OCI-LY3 (cell line): ENCODE measurements at regions not wholly inside any gene's neighbourhood (a gene's known extent, or its start where the extent isn't known, plus 50 kb on each side); places are given as distances from the start of the nearest gene placed in this dataset.

Source experiments
- H2AFZ ChIP-seq: fragments of 200-600, 300-600 bp; shearing (Covaris generic); 2 replicates; pipeline ENCODE4 v1.6.0; 2014; ENCODE audit warnings: antibody characterized with exemption, low read depth, low read length
- H3K27ac ChIP-seq: fragments of 200-600, 300-600 bp; sonication (generic); 2 replicates; pipeline ENCODE4 v1.5.1; 2014; ENCODE audit warnings: mild to moderate bottlenecking, low read length, moderate library complexity, mixed read lengths
- H3K27me3 ChIP-seq: fragments of 200-600, 300-600 bp; sonication (generic); 2 replicates; pipeline ENCODE4 v1.6.1; 2014; ENCODE audit warnings: low read depth, low read length, mixed read lengths
- H3K36me3 ChIP-seq: fragments of 200-600, 300-600 bp; sonication (generic); replicated peaks from 2 replicates; pipeline ENCODE3; 2014; ENCODE audit warnings: low read depth, low read length, mixed read lengths
- H3K4me1 ChIP-seq: fragments of 300-600, 200-600 bp; sonication (generic); 2 replicates; pipeline ENCODE4 v1.6.1; 2014; ENCODE audit warnings: low read length, mixed read lengths
- H3K4me2 ChIP-seq: fragments of 200-600, 300-600 bp; sonication (generic); 2 replicates; pipeline ENCODE4 v1.6.1; 2014; ENCODE audit warnings: low read length, mixed read lengths
- H3K4me3 ChIP-seq: fragments of 300-600, 200-600 bp; sonication (generic); 2 replicates; pipeline ENCODE4 v1.5.1; 2014; ENCODE audit warnings: antibody characterized with exemption, mild to moderate bottlenecking, low read length, moderate library complexity
- H3K79me2 ChIP-seq: fragments of 300-600, 200-600 bp; shearing (Covaris generic); 2 replicates; pipeline ENCODE4 v1.6.1; 2014; ENCODE audit warnings: mild to moderate bottlenecking, low read length, mixed read lengths
- H3K9ac ChIP-seq: fragments of 300-600, 200-600 bp; shearing (Covaris generic); 2 replicates; pipeline ENCODE4 v1.6.0; 2014; ENCODE audit warnings: mild to moderate bottlenecking, low read length, moderate library complexity
- H3K9me3 ChIP-seq: fragments of 200-600, 300-600 bp; shearing (Covaris generic); 2 replicates; pipeline ENCODE4 v1.6.1; 2014; ENCODE audit warnings: low read length, mixed read lengths; ENCODE audit not compliant: insufficient read depth
- H4K20me1 ChIP-seq: fragments of 200-600, 300-600 bp; sonication (generic); 2 replicates; pipeline ENCODE4 v1.6.1; 2016; ENCODE audit warnings: low read length, mixed read lengths; ENCODE audit not compliant: insufficient read depth
- EZH2phosphoT487 ChIP-seq: fragments of 200-600 bp; shearing (Covaris generic); IDR thresholded peaks from 2 replicates; pipeline ENCODE4 v1.6.1; 2018; ENCODE audit warnings: antibody characterized with exemption, mixed run types, low read depth
- TF ChIP-seq, protein P1 (sequence below): fragments of 200-600, 300-600 bp; sonication (generic); IDR thresholded peaks from 2 replicates; pipeline ENCODE4 v1.5.1; 2014; ENCODE audit warnings: antibody characterized with exemption, low read length, low read depth

DNA sequence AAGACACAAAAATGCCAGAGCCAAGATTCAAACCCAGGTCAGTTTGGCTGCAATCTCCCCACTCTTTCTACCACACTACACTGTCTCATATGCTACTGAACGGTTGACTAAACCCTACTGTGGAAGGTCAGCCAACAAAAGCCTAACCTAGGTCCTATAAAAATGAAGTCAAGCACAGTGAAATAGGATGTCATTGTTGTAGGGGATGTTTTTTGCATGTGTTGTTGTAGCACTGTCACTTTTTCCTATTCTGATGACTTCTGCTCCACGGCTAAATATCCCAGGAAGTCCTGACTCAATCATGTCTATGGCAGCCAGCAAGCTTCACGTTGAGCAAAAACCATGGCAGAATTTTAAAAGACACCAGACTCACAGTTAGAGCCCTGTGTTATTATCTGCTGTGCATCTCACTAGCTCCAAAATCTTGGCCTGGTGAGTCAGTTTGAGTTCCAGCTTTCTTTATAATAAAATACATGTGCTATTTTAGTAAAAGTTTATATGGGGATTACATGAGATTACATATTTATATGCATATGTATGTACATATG lies 322.1 kb upstream of the NT5E start:
- H4K20me1 ChIP-seq: no peaks in the 10 kb centered on the region
- H3K4me1 ChIP-seq: 0 out of 2 replicates have a peak, but pooled peaks cover 3% of the 10 kb centered on the region
- H2AFZ ChIP-seq: no peak overlapping the region
- no peaks in the 10 kb centered on the region for H3K9me3 ChIP-seq
- no peak overlapping the region for H3K9ac ChIP-seq
- TF ChIP-seq, protein P1, sequence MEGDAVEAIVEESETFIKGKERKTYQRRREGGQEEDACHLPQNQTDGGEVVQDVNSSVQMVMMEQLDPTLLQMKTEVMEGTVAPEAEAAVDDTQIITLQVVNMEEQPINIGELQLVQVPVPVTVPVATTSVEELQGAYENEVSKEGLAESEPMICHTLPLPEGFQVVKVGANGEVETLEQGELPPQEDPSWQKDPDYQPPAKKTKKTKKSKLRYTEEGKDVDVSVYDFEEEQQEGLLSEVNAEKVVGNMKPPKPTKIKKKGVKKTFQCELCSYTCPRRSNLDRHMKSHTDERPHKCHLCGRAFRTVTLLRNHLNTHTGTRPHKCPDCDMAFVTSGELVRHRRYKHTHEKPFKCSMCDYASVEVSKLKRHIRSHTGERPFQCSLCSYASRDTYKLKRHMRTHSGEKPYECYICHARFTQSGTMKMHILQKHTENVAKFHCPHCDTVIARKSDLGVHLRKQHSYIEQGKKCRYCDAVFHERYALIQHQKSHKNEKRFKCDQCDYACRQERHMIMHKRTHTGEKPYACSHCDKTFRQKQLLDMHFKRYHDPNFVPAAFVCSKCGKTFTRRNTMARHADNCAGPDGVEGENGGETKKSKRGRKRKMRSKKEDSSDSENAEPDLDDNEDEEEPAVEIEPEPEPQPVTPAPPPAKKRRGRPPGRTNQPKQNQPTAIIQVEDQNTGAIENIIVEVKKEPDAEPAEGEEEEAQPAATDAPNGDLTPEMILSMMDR: no peak
- TF ChIP-seq EZH2phosphoT487: no peak
- no peak overlapping the region for H3K27ac ChIP-seq
- H3K27me3 ChIP-seq: no peaks in the 10 kb centered on the region; the same call in 1 of the 2 replicates
- no peak overlapping the region for H3K4me2 ChIP-seq
- no peak overlapping the region for H3K4me3 ChIP-seq
- H3K36me3 ChIP-seq: no peaks in the 10 kb centered on the region
- H3K79me2 ChIP-seq: no peaks in the 10 kb centered on the region

DNA sequence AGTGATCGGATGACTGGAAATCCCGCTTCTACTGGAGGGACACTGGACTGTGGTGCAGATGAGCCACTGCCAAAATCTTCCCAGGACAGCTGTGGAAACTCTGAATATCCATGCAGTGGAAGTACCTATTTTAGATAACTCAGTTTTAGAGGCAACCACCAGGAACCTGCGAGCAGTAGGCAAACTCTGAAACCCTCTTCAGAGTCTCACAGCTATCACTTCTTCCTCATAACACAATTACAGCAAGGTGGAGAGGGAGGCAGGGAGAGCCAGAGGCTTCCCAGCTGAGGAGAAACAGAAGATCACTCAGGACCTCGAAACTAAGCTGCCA lies 322.8 kb upstream of the NT5E start:
- TF ChIP-seq EZH2phosphoT487: no peak
- TF ChIP-seq, protein P1: no peak
- 0 out of 2 replicates have a peak, but pooled peaks cover 3% of the 10 kb centered on the region for H3K4me1 ChIP-seq
- peak overlapping the region; percentile 63 for H3K4me2 ChIP-seq
- H3K9me3 ChIP-seq: no peaks in the 10 kb centered on the region
- no peaks in the 10 kb centered on the region; the same call in 1 of the 2 replicates for H3K27me3 ChIP-seq
- H3K9ac ChIP-seq: no peak overlapping the region
- H3K36me3 ChIP-seq: no peaks in the 10 kb centered on the region
- peak overlapping the region; percentile 72 for H2AFZ ChIP-seq
- no peaks in the 10 kb centered on the region for H4K20me1 ChIP-seq
- H3K79me2 ChIP-seq: no peaks in the 10 kb centered on the region
- no peak overlapping the region for H3K27ac ChIP-seq
- H3K4me3 ChIP-seq: peak overlapping the region; percentile 46

DNA sequence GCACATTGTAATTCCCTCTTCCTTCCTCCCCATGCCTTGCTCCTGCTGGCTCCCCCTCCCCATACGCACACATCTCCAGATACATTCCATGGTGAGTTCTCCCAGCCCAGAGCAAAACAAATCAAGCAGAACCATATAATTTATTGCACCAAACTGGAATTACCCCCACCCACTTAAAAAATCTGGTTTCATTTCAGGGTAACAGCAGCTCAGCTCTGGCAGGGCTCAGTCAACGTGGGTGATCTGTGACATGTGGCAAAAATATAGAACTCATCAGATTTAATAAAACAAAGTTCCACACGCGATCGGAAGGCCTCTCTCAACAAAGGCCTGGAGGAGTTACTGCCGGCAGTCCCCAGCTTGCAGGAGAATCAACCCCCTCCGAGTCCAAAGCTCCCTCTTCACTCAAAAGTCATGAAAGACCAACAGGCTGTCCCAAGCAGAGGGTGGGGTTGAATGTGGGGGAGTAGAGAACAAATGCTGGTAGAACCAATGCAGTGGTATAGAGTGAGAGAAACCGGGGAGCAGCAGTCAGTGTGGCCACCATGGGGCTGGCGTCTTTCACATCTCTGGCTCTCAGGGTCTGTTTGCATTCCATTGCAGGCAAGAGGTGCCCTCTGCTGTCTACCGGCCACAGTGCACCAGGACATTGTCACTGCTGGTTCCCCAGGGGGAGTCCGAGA lies 323.3 kb upstream of the NT5E start:
- H2AFZ ChIP-seq: peak overlapping the region; percentile 72

DNA sequence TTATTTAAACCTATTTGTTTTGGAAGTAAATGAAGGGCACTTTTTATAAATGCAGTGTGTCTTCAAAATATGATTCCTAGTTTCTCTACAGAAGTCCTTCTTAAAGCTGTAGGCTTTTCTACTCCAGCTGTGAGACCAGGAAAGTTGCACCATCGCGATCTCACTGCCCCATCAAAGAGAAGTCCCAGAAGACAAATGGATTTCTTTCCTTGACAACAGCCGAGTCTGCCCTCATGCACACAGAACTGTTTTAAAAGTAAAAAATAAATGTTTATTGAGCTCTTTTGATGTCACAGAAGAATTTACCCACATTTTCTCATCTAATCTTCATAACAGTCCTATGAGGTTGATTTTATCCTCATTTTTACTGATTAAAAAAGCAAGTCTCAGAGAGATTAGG lies 324.4 kb upstream of the NT5E start:
- Histone ChIP-seq H4K20me1 (no peaks in the 10 kb centered on the region), H2AFZ (no peak overlapping the region), H3K79me2 (no peaks in the 10 kb centered on the region), H3K27ac (no peak overlapping the region), H3K27me3 (no peaks in the 10 kb centered on the region; the same call in 1 of the 2 replicates), H3K9me3 (no peaks in the 10 kb centered on the region), H3K4me2 (no peak overlapping the region), H3K4me1 (0 out of 2 replicates have a peak, but pooled peaks cover 3% of the 10 kb centered on the region), H3K4me3 (no peak overlapping the region), H3K36me3 (no peaks in the 10 kb centered on the region), H3K9ac (no peak overlapping the region)
- TF ChIP-seq, protein P1: no peak

More for the DNA sequence above, 323.3 kb upstream of the NT5E start:
- Histone ChIP-seq H3K4me2 (peak overlapping the region; percentile 63), H3K27ac (no peak overlapping the region), H3K9ac (no peak overlapping the region; the same call in 1 of the 2 replicates), H3K9me3 (no peaks in the 10 kb centered on the region), H4K20me1 (no peaks in the 10 kb centered on the region), H3K27me3 (no peaks in the 10 kb centered on the region; the same call in 1 of the 2 replicates), H3K4me3 (peak overlapping the region; percentile 49), H3K36me3 (no peaks in the 10 kb centered on the region), H3K79me2 (no peaks in the 10 kb centered on the region), H3K4me1 (0 out of 2 replicates have a peak, but pooled peaks cover 3% of the 10 kb centered on the region)
- no peak for TF ChIP-seq EZH2phosphoT487
- TF ChIP-seq, protein P1: peak; percentile 74
